GM20000 (cell line): ENCODE measurements at regions not wholly inside any gene's neighbourhood (a gene's known extent, or its start where the extent isn't known, plus 50 kb on each side); places are given as distances from the start of the nearest gene placed in this dataset.

ENCODE experiments used
- DNase-seq: peaks from one replicate; pipeline ENCODE4 v3.0.0; 2012; ENCODE audit warnings: low spot score
- CTCF ChIP-seq: IDR thresholded peaks from 2 replicates; pipeline ENCODE4 v1.5.1; 2012; ENCODE audit warnings: mild to moderate bottlenecking, control low read depth; ENCODE audit errors: extremely low read depth, missing control alignments

DNA sequence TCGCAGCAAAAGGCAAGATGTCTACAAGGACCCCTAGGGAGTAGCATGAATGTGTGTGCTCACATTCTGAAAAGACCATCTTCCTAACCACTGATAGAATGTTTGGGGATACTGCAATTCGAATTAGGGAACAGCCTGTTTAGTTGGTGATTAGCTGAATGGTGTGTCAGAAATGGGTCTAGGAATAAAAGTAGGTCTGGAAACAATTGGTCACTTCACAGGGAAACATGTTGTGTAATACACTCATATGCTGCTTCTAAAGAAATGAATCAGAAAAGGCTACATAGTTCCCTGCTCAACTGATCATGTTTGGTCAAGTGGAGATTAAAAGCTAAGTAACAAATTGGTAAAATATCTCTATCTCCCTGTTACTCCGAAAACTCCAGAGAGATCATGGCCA, 2362.4 kb upstream of the TENM3 start:
- TF ChIP-seq CTCF, result no peak
- no peak for DNase-seq

- no peak for TF ChIP-seq CTCF
- DNase-seq, result no peak
Measured at GRCh38 chr4:179894066-179894778, 2349.0 kb upstream of the TENM3 start.

- no peak for DNase-seq
- TF ChIP-seq CTCF, result no peak
Measured at GRCh38 chr4:179919587-179919986, 2323.6 kb upstream of the TENM3 start.

DNA sequence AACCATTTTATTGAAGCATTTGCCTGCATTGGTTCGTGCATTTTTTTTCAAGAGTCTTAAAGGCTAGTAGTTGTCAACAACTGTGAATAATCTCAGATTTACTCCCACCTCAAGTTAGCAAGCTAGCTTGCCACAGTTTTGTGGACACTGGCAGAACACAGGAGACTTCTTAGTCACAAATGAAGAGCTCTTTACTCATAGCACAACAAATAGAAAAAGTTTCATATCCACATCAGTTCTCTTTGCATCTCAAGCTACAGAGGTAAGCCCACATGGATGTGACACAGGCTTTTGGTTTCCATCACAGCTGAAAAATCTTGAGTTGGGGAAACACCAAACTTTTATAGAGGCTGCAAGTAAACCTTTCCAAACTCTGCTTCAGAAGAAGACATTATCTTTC, 2315.7 kb upstream of the TENM3 start:
- no peak for TF ChIP-seq CTCF
- DNase-seq, result no peak

DNA sequence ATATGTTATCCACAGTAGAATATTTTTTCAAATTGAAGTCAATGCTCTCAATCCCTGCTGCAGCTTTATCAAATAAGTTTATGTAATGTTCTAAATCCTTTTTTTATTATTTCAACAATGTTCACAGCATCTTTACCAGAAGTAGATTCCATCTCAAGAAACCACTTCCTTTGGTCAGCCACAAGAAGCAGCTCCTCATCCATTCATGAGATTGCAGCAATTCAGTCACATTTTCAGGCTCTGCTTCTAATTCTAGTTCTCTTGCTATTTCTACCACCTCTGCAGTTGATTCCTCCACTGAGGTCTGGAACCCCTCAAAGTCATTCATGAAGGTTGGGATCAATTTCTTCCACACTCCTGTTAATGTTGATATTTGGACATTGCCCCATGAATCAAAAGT, 2301.3 kb upstream of the TENM3 start:
- no peak for TF ChIP-seq CTCF
- DNase-seq, result no peak

DNA sequence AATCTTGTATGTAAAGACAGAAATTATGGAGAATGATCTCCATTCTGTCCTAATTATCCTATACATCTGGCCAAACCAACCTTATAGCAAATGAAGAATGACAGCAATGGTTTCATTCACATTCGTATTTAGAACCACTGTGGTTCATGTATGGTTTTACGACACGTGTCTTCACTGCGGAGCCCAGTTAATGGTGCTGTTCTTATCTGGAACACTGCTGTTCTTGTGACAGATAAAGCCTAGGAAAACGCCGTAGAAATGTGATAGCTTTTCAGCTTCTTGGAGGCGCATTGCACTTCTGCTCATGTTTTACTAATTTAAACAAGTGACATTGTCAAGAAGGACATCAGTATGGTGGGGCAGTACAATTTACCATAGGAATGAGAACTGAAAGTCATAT, 2266.4 kb upstream of the TENM3 start:
- no peak for DNase-seq
- no peak for TF ChIP-seq CTCF

GRCh38 chr4:179977378-179977777, 2265.8 kb upstream of the TENM3 start:
- no peak for TF ChIP-seq CTCF
- no peak for DNase-seq
